WI38 (cell line): ENCODE measurements at regions not wholly inside any gene's neighbourhood (a gene's known extent, or its start where the extent isn't known, plus 50 kb on each side); places are given as distances from the start of the nearest gene placed in this dataset.

Experiments used
- H3K4me3 ChIP-seq: 2 replicates; pipeline ENCODE4 v1.5.1; 2011; ENCODE audit warnings: low read depth, mild to moderate bottlenecking, control low read depth, low read length
- TF ChIP-seq, protein P1 (sequence below): IDR thresholded peaks from 2 replicates; pipeline ENCODE4 v1.5.1; 2012; ENCODE audit warnings: low read depth, mild to moderate bottlenecking, control low read depth, low read length

DNA sequence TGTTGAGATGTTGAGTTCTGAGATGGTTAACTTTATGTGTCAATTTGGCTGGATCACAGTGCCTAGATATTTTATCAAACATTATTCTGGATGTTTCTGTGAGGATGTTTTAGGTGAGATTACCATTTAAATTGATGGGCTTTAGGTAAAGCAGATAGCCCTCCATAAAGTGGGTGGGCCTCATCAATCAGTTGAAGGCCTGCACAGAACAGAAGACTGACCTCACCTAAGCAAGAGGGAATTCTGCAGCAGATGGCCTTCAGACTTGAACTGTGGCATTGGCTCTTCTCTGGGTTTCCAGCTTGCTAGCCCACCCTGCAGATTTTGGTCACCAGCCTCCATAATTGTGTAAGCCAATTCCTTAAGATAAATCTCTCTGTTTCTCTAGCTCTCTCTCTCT is 260.4 kb upstream of the VEPH1 start:
- TF ChIP-seq, protein P1, sequence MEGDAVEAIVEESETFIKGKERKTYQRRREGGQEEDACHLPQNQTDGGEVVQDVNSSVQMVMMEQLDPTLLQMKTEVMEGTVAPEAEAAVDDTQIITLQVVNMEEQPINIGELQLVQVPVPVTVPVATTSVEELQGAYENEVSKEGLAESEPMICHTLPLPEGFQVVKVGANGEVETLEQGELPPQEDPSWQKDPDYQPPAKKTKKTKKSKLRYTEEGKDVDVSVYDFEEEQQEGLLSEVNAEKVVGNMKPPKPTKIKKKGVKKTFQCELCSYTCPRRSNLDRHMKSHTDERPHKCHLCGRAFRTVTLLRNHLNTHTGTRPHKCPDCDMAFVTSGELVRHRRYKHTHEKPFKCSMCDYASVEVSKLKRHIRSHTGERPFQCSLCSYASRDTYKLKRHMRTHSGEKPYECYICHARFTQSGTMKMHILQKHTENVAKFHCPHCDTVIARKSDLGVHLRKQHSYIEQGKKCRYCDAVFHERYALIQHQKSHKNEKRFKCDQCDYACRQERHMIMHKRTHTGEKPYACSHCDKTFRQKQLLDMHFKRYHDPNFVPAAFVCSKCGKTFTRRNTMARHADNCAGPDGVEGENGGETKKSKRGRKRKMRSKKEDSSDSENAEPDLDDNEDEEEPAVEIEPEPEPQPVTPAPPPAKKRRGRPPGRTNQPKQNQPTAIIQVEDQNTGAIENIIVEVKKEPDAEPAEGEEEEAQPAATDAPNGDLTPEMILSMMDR: no peak
- no peak overlapping the region for H3K4me3 ChIP-seq

- no peak overlapping the region for H3K4me3 ChIP-seq
- TF ChIP-seq, protein P1: no peak
These were observed 256.1 kb upstream of the VEPH1 start for GRCh38 chr3:157759311-157759710.

DNA sequence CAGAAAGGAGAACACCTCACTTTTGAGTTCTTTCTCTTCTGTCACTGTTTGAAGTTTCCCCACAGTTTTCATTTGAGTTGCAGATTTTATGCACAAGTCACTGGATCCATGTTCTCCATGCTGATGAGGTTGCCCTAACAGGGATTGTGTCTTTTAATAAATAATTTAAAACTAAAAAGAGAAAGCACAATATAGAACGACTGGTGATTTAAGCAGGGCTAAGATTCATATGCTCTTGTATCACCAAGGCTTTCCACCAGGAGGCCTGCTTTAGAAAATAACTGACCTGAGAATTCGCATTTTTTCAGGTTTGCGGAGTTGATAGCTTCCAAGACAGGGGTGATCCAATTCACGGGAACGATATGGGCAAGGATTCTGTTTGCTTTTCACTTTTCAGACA is 252.0 kb upstream of the VEPH1 start:
- no peak overlapping the region for H3K4me3 ChIP-seq
- TF ChIP-seq, protein P1: peak; percentile 25; the same call in 1 of the 2 replicates

- H3K4me3 ChIP-seq: no peak overlapping the region
These were observed 251.2 kb upstream of the VEPH1 start for GRCh38 chr3:157754451-157754850.

GRCh38 chr3:157753787-157754136 is 250.5 kb upstream of the VEPH1 start:
- TF ChIP-seq, protein P1: no peak
- no peak overlapping the region for H3K4me3 ChIP-seq

More at GRCh38 chr3:157754451-157754850, 251.2 kb upstream of the VEPH1 start:
- TF ChIP-seq, protein P1: no peak

DNA sequence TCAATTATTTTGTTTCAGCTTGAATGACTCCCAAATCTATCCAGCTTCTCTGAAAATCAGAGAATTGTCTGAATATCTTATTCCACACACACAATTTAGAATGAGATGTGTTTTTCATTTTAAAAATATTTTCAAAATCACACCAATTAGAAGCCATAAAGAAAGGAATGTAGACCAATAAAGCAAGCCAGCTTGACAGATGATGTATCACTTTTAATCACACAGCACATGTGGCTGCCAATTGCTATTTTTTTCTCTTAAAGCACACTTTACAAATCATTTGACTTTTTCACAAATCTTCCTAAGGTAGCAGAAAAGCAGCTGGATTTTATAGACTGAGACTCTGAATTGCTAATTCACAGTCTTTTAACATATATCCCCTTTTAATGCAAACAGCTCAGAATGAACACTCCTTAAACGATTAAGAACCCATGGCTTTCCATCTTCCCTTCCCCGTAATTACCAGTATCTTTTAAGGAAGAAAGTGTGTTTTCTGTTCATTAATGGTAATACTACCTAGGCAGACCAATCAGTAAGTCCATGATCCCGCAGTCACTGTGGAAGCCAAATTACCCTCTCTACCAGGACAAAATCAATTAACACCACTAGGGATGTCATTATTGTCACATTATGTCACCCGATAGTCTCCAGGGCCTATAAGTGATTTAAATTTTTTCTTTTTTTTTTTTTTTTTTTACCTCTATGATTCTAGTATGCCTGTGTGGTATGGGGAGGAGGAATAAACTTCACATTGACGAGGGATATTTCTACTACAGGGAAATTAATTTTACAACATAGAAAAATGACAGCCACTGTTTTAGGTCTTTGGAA is 250.0 kb upstream of the VEPH1 start:
- TF ChIP-seq, protein P1: no peak
- H3K4me3 ChIP-seq: no peak overlapping the region

DNA sequence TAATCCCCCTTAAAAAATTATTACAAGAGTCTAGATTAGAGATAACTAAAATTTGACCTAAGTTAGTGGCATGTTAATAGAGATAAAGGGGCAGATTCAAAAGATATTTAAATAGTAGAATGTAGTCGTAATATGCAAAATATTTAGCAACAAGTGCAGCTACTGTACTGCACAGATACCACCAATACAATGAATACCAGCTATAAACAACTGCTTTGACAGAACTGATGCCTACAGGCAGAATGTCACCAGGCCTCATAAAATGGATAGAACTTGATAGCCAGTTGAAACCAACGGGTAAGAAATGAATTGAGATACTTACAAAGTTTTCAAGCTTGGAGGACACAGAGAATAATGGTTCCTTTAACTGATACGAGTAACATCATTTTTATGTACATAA is 249.3 kb upstream of the VEPH1 start:
- no peak overlapping the region for H3K4me3 ChIP-seq
- TF ChIP-seq, protein P1: no peak
